ENCODE measurements at regions not wholly inside any gene's neighbourhood (a gene's known extent, or its start where the extent isn't known, plus 50 kb on each side); places are given as distances from the start of the nearest gene placed in this dataset.
A peak's percentile ranks its signal among the peaks of the same experiment; 100 is the strongest.
"Not testable (repeated sequence)": the region's sequence is repeated elsewhere in the genome, so short reads cannot be mapped to it uniquely, and the experiment has no call there.

DNA sequence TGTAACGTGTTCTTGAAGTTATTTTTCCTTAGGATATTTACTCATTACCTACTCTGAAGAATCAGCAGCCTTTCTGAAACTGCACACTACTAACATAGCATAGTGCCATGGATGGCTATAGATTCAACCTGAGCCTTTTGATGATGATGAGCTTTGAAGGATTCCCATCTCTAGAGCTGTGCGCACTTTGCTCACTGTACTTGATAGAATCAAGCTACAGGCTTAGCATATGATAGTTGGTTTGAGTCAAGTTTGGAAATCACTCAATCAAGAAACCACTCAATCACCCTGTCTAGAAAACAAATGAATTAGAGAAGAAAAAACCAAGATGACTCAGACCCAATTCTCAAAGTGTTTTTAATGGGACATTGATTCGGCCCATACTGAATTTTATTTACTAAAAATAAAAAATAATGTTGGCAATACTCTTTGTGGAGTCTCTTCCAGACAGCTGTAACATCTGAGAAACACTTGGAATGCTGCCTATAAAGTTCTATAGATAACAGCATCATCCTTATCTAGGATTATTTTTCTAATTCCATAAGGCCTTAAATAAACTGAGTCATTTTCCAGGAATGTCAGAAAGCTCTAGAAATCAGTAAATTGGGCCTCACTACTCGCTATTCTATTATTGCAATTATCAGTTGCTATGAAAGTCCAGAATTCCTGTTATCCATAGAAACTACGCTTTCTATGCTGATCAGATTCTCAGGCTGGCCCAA lies 259.0 kb upstream of the ERBB4 start:
- no peak for FAIRE-seq
- DNase-seq (ENCODE audit: low spot score in 2 of 2), result no peak

DNA sequence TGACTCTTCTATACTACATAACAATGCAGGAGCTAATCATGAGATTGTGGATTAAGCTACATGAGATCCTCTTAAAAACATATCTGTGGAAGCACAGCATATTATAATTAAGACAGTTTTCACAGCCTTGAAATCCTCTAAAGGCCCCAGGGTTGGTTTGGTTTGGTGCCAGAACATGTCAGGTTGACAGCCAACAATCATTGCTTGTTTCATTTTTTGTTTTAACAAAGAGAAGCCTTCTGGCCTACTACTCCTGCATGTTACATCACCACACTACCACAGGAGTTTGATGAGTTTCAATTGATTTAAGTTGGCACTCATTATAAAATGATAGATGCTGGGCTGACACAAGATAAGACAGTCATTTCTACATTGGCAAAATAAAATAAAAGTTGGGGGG lies 255.9 kb upstream of the ERBB4 start:
- DNase-seq (ENCODE audit: low spot score in 2 of 2) (no peak), FAIRE-seq (no peak)

DNA sequence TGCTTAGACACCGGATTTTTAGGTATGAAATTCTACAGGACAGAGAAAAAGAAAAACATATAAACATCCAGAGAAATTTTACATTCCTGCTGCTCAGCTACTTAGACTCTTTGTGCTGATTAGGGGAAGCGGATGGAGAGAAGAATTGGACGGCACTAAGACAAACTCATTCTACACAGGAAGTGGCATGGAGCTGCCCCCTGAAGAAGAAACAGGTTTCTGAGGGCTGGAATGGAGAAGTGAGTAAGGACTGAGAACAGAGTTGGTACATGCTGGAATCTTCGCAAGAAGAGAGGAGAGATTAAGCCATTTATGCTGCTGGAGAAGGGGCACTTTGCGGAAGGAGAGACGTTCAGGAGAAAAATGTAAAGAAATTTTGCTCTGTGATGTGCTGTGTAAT lies 253.0 kb upstream of the ERBB4 start:
- DNase-seq (ENCODE audit: low spot score in 2 of 2) (no peak), FAIRE-seq (no peak)

DNA sequence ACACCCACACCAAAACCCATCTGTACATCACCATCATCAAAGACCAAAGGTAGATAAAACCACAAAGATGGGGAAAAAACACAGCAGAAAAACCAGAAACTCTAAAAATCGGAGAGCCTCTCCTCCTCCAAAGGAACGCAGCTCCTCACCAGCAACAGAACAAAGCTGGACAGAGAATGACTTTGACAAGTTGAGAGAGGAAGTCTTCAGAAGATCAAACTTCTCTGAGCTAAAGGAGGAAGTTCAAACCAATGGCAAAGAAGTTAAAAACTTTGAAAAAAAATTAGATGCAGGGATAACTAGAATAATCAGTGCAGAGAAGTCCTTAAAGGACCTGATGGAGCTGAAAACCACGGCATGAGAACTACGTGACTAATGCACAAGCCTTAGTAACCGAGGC lies 247.5 kb upstream of the ERBB4 start:
- FAIRE-seq; DNase-seq (ENCODE audit: low spot score in 2 of 2): not testable (repeated sequence)

DNA sequence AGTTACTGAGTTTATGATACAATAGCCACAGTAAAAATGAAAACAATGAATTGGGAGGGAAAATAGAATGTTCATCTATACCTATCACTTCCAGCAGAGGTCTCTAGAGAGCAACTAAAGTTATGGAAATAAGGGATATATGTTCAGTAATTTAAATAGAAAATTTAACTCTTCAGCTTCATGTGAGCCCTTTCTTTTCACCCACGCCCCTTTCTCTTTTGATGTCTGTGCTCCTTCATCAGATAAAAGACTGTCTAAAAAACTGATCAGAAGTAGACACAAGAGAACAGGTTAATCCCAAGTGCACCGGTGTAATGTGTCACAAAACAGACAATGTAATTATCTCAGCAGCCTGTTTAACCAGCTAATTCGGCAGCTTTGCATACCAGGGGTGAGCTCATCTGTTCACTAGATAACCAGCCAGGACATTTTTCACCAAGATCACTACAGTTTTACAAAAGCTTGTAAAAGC lies 238.5 kb upstream of the ERBB4 start:
- peak; percentile 78 for FAIRE-seq
- peak in 1 of 2 donors; percentile 14 for DNase-seq (ENCODE audit: low spot score in 2 of 2)

DNA sequence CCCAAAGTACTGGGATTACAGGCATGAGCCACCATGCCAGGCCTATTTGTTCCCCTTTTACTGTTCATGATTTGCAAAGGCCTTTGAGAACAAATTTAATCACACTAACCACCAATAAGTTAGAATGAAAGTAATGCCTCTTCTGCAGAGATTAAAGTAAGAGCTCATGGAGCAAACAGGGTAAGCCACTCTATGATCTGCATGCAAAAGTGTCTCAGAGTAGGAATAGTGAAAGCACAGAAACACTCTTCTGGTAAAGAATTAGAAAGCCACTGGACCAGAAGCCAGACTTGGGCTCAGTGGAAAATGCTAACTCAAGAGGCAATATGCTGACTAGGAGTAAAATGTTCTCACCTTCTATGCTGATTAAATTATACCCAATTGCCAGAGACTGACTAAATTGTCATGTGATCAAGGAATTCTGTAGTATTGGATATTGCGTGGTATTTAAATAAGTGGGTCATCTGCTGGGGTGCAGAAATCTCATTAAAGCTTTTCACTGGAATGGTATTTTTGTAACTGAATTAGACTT lies 235.3 kb upstream of the ERBB4 start:
- DNase-seq (ENCODE audit: low spot score in 2 of 2) (no peak), FAIRE-seq (no peak)

DNA sequence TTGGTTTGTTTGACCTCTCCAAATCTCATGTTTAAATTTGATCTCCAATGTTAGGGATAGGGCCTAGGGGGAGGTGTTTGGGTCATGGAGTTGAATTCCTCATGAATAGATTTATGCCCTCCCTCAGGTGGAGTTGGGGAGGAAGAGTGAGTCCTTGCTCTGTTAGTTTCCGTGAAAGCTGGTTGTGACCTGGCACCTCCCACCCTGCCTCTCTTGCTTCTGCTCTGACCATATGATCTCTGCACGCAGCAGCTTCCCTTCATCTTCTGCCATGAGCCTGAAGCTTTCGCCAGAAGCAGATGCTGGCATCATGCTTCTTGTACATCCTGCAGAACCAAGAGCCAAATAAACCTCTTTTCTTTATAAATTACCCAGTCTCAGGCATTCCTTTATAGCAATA lies 231.6 kb upstream of the ERBB4 start:
- DNase-seq (ENCODE audit: low spot score in 2 of 2) (no peak), FAIRE-seq (no peak)

DNA sequence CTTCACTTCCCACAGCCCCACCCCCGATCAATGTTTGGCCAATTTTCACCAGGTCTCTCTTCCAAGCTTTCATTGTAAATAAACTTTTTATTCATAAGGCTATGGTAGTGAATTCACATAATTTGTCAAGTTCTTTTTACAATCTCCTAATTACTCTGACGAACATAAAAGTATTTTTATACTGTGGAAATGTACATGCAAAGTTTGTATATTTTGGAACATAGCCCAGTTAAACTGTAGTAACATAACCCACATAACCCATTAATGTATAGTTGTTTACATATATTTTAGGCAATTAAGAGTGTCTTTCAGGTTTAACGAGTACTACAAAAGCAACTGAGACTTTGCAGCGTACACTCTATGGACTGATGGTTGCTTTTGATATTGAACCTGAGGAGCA lies 228.3 kb upstream of the ERBB4 start:
- FAIRE-seq (no peak), DNase-seq (ENCODE audit: low spot score in 2 of 2) (no peak)

DNA sequence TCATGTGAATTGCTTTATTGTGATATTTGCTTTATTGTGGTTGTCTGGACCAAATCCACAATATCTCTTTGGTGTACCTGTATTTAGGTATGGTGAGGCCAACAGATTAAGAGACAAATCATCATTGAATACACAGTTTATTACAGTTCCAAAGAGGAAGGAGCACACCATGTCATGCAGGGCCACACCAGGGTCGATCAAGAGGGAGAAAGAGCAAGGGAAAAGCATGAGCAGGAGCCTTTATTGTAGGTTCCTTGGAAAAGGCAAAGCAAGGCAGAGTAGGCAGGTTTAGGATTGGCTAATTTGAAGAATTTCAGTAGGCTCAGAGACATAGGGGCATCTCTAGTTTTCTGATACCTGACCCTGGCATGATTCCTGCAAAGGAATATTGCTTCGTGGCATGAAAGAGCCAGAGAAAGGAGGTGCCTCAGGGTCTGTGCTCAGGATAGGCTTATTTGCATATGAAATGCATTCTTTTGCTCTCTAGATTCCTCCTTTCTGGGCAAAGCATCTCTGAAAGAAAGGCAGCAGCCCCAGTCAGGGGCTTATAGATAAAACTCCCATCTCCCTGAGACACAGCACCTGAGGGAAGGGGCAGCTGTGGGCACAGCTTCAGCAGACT lies 214.2 kb upstream of the ERBB4 start:
- DNase-seq (ENCODE audit: low spot score in 2 of 2) (no peak), FAIRE-seq (no peak)

DNA sequence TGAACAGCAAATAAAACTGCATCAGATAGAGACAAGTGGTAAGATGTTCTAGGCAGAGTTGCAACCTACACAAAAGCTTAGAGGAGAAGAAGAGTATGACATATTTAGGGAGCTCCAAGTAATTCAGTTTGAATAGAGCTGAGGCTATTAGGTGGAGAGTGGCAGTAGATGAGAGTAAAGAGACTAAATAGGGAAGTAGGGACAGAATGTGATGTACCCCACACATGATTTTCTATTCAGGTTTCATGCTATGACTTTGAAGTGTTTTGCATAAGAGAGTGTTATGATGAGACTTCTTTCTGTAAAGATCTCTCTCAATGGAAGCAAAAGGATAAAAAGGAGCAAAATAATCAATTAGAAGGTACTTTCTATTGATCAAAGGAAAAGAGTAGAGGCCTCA lies 206.8 kb upstream of the ERBB4 start:
- no peak for FAIRE-seq
- no peak for DNase-seq (ENCODE audit: low spot score in 2 of 2)

DNA sequence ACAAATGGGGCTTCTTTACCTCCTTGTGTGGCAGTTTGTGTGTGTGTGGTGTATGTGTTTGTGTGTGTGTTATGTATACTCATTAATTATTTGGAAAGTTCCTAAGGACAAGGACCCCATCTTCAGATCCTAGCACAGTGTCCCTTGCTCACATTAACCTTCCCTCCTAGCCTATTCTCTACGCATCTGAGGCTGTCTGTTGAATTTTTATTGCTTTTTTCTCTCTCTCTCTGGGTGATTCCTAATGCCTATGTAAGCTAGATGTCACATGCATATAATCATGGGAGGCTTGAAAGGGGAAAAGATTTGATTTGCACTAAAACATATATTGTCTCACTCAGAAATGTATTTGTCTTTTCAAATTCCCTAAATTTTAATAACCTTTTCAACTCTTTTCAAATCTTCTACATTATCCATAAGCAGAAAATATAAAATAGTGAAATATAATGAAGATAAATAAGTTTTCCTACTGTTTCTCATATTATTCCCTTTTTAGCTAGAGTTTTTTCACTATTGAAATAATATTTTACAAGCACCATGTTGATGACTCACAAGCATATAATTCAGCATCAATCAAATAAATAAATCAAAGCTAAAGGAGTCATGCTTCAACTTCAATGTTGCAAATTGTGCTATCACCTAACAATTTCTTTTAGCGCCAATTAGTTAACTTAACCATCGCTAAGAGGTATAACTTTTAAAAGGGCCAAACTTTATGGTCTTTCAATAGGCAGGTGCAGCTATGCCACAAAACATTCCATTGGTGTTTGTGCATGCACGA lies 199.0 kb upstream of the ERBB4 start:
- DNase-seq (ENCODE audit: low spot score in 2 of 2) (no peak), FAIRE-seq (no peak)

DNA sequence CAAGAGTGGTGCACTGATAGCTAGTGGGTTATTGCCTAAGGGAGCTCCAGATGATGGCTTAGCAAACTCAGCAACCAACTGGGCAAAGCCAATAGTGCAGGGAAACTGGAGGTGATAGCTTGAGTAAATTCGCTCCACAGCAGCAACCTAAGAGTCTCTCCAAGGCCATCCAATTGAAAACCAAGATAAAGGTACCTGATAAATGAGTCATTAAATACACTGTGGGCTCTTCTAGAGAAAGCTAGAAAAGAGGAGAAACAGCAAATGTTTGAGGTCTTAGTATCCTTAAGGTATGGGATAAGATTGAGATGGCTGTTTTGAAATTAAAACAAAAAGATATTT lies 197.8 kb upstream of the ERBB4 start:
- no peak for DNase-seq (ENCODE audit: low spot score in 2 of 2)
- no peak for FAIRE-seq

DNA sequence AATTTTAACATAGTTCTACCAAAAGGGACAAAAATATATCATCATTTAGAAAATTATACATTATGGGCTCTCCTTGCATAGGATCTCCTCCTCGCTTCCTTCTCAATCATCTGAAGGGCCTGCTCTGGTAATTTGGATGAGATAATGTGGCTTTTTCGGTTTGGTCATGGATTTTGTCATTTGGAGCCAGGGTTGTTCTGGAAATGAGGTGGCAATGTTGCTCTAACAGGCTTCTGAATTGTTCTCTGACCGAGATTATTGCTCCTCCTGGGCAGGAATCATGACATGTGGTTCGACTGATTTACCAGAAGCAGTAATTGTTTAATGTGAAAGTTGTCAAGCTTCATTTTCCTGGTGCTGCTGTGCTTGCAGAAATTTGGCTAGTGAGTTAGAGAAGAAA lies 194.7 kb upstream of the ERBB4 start:
- DNase-seq (ENCODE audit: low spot score in 2 of 2), result no peak
- FAIRE-seq, result no peak

DNA sequence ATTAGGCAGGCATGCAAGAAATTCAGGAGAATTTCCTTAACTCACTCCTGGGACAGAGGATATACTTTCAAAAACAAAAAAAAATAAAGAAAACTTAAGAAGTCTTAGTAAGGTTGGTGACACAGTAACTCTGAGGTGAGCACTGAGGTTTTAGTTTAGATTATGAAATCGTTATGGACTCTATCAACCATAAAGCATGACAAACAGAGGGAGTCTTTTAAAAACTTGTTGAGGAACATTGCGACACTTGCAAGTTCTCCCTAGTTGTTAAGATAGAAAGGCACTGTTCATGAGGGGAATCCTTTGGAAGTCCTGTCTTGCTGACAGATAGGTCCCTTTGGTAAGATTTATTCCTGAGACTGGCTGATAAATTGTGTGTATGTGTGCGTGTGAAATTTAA lies 194.3 kb upstream of the ERBB4 start:
- no peak for FAIRE-seq
- DNase-seq (ENCODE audit: low spot score in 2 of 2), result no peak

DNA sequence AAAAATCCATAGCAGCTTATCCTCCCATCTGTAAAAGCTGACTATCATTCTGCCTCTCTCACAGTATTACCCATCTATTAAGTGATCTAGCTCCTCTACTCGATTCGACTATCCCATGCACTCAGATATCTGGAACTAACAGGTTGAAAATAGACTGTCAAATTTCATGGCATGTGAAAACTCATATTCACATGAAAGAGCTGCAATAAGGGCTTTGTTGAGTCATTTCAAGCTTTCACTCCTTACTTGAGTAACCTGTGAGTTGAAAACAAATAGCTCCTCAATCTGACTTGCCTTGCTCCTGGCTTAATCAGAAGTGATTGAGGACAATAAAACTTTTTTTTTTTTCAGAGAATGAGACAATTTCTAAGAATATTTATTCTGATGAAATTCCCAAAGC lies 192.4 kb upstream of the ERBB4 start:
- DNase-seq (ENCODE audit: low spot score in 2 of 2) (no peak), FAIRE-seq (no peak)

DNA sequence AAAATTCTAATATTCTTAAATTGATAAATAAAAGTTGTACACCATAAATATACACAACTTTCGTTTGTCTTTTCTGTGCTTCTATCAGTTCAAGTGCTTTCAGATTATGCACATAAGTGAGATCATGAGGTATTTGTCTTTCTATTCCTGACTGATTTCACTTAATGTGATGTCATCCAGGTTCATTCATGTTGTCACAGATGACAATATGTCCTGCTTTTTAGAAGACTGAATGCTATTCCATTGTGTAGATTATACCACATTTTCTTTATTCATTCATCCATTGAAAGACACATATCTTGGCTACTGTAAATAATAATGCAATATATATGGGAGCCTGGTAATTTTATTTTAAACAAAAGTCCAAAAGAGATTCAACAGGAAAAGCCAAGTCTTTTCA lies 190.1 kb upstream of the ERBB4 start:
- no peak for FAIRE-seq
- DNase-seq (ENCODE audit: low spot score in 2 of 2), result no peak

DNA sequence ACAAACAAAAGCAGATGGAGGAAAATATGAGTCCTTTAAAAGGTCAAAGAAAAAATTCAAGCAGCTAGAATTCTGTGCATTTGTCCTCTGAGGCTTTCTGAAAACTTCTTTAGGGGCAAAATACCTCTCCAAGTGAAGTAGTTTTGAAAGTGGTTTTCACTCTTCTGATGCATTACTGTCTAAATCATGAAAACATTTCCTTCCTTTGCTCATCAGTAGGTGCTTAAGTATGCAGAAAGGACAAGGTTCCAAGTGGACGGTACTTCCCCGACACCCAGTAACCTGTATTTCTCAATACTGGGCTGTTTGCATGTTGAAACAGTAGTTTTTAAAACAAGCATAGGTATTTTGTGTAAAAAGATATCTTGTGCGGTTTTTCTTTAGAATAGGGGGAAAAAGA lies 189.1 kb upstream of the ERBB4 start:
- FAIRE-seq (no peak), DNase-seq (ENCODE audit: low spot score in 2 of 2) (no peak)

DNA sequence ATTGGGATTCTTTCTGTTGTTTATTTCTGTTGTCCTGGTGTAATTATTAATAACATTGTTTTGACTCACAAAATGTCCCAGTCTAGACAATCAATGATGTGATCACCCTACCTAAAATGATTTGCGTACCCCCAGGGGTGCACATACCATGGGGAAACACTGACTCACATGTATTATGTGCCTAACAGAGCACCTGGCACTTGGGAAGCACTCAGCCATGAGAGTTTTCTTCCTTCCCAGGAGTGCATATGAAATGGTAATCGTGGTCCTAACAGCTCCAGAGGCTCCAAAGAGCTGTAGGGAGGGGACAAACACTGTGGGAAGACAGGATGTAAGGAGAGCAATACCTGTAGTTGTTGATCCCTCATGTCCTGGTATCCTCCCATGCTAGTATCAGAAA lies 187.8 kb upstream of the ERBB4 start:
- no peak for FAIRE-seq
- DNase-seq (ENCODE audit: low spot score in 2 of 2), result no peak

DNA sequence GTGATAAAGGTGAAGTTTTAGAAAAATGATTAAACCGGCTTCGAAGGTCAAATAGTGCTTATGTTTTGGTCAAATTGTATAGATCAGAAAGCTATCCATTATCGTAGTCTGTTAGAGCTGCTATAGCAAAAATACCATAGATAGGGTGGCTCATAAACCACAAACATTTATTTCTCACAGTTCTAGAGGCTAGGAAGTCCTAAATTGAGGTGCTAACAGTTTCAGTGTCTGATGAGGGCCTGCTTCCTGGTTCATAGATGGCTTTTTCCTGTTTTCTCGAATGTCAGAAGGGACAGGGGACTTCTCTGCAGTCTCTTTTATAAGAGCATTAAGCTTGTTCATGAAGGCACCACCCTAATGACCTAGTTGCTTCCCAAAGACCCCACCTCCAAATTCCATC lies 186.6 kb upstream of the ERBB4 start:
- DNase-seq (ENCODE audit: low spot score in 2 of 2) (no peak), FAIRE-seq (no peak)

DNA sequence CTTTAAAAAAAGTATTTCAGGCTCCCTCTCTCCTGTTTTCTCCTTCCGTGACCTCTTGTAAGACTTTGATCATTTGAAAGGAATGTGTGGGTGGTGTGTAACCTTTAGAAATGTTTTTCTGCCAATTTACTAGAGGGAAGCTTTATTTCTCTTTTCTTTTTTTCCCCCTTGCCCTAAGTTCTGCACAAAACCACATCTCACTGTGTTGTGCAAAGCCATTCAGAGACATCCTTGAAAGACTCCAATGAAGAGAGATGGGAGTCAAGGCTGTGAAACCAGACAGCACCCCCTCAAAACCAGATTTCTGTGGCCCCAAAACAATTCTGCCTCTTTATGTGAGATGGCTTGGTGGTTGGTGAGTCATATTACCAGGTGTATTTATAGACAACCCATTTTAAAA lies 184.6 kb upstream of the ERBB4 start:
- DNase-seq (ENCODE audit: low spot score in 2 of 2) (no peak), FAIRE-seq (no peak)

DNA sequence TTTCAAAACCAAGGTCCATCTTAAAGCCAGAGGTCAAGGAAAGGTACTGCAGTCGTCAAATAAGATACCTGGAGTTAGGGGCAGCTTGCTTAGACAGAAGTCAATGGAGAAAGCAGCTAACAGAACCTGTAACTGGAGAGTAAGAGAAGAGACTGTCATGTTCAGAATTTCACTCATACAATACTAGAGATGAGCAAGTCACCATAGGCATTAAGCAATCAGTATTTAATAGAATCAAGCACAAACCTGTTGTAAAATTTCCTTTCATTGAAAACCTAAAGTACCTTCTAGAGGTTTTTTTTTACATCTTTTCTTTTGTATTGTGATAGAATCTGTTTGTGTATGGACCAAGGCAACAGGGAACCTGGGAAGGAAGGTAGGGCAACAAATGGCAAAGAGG lies 183.4 kb upstream of the ERBB4 start:
- FAIRE-seq, result no peak

DNA sequence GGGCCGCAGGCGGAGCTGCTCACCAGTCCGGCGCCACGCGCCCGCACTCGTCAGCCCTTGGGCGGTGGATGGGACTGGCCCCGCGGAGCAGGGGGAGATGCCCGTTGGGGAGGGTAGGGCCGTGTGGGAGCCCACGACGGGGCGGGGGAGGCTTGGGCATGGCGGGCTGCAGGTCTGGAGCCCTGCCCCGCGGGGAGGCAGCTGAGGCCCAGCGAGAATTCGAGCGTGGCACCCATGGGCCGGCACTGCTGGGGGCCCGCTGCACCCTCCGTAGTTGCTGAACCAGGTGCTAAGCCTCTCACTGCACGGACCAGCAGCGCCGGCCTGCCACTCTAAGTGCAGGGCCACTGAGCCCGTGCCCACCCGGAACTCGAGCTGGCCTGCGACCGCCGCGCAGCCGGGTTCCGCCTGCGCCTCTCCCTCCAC lies 182.4 kb upstream of the ERBB4 start:
- FAIRE-seq, result no peak
- DNase-seq (ENCODE audit: low spot score in 2 of 2), result no peak

More for the DNA sequence above, 183.4 kb upstream of the ERBB4 start:
- no peak for DNase-seq (ENCODE audit: low spot score in 2 of 2)
